H9 (cell line): ENCODE measurements at regions not wholly inside any gene's neighbourhood (a gene's known extent, or its start where the extent isn't known, plus 50 kb on each side); places are given as distances from the start of the nearest gene placed in this dataset.

ENCODE experiments used
- DNase-seq: peaks from one replicate; pipeline ENCODE4 v3.0.0-alpha.2; 2017
- H2AFZ ChIP-seq: one replicate; pipeline ENCODE4 v1.6.1; 2013; ENCODE audit warnings: mild to moderate bottlenecking, low read length, control low read depth, moderate library complexity
- H2AK5ac ChIP-seq: 2 replicates; pipeline ENCODE4 v1.6.1; 2013; ENCODE audit warnings: low read length, control low read depth, mixed read lengths; ENCODE audit not compliant: insufficient read length
- H2BK120ac ChIP-seq: one replicate; pipeline ENCODE4 v1.6.1; 2013; ENCODE audit warnings: low read depth, mild to moderate bottlenecking, low read length, control low read depth, inconsistent platforms; ENCODE audit not compliant: poor library complexity, severe bottlenecking
- H2BK12ac ChIP-seq: 2 replicates; pipeline ENCODE4 v1.6.1; 2013; ENCODE audit warnings: low read length, control low read depth, mixed read lengths, low read depth; ENCODE audit not compliant: insufficient read length
- H2BK15ac ChIP-seq: 2 replicates; pipeline ENCODE4 v1.6.1; 2013; ENCODE audit warnings: low read depth, low read length, control low read depth
- H2BK20ac ChIP-seq: one replicate; pipeline ENCODE4 v1.6.1; 2013; ENCODE audit warnings: low read depth, mild to moderate bottlenecking, low read length, control low read depth, inconsistent platforms; ENCODE audit not compliant: poor library complexity, severe bottlenecking
- H2BK5ac ChIP-seq: 2 replicates; pipeline ENCODE4 v1.6.1; 2013; ENCODE audit warnings: low read length, control low read depth, mixed read lengths; ENCODE audit not compliant: insufficient read length
- H3K14ac ChIP-seq: 2 replicates; pipeline ENCODE4 v1.6.1; 2013; ENCODE audit warnings: low read length, control low read depth; ENCODE audit not compliant: insufficient read depth
- H3K18ac ChIP-seq: 2 replicates; pipeline ENCODE4 v1.6.1; 2013; ENCODE audit warnings: low read depth, mild to moderate bottlenecking, mixed read lengths, low read length, control low read depth; ENCODE audit not compliant: insufficient read length
- H3K23ac ChIP-seq: 2 replicates; pipeline ENCODE4 v1.6.1; 2013; ENCODE audit warnings: low read length, control low read depth, mixed read lengths, low read depth; ENCODE audit not compliant: insufficient read length
- H3K23me2 ChIP-seq: 2 replicates; pipeline ENCODE4 v1.6.1; 2013; ENCODE audit warnings: low read depth, mild to moderate bottlenecking, mixed read lengths, low read length, control low read depth; ENCODE audit not compliant: insufficient read length, poor library complexity, severe bottlenecking
- H3K27ac ChIP-seq: 2 replicates; pipeline ENCODE4 v1.5.1; 2013; ENCODE audit warnings: low read length, control low read depth, mixed read lengths, low read depth; ENCODE audit not compliant: insufficient read length
- H3K27me3 ChIP-seq: 2 replicates; pipeline ENCODE4 v1.6.1; 2013; ENCODE audit warnings: low read length, control low read depth, inconsistent platforms; ENCODE audit not compliant: insufficient read depth
- H3K4ac ChIP-seq: 2 replicates; pipeline ENCODE4 v1.6.1; 2013; ENCODE audit warnings: low read depth, mild to moderate bottlenecking, control low read depth, inconsistent platforms, low read length, moderate library complexity
- H3K4me1 ChIP-seq: 2 replicates; pipeline ENCODE4 v1.6.1; 2013; ENCODE audit warnings: low read length, control low read depth, inconsistent platforms; ENCODE audit not compliant: insufficient read depth
- H3K4me2 ChIP-seq: 2 replicates; pipeline ENCODE4 v1.6.1; 2013; ENCODE audit warnings: low read length, control low read depth, mixed read lengths; ENCODE audit not compliant: insufficient read length, insufficient read depth
- H3K56ac ChIP-seq: 2 replicates; pipeline ENCODE4 v1.6.1; 2013; ENCODE audit warnings: low read depth, mild to moderate bottlenecking, mixed read lengths, low read length, control low read depth; ENCODE audit not compliant: insufficient read length
- H3K79me1 ChIP-seq: 2 replicates; pipeline ENCODE4 v1.6.1; 2013; ENCODE audit warnings: low read depth, mild to moderate bottlenecking, moderate library complexity, low read length, control low read depth, inconsistent platforms; ENCODE audit not compliant: insufficient read depth, poor library complexity, severe bottlenecking
- H3K79me2 ChIP-seq: 2 replicates; pipeline ENCODE4 v1.6.1; 2013; ENCODE audit warnings: low read length, control low read depth, inconsistent platforms; ENCODE audit not compliant: insufficient read depth
- H3K9ac ChIP-seq: 2 replicates; pipeline ENCODE4 v1.6.1; 2013; ENCODE audit warnings: low read length, control low read depth, mixed read lengths; ENCODE audit not compliant: insufficient read length; ENCODE audit errors: extremely low read depth
- H3K9me3 ChIP-seq: one replicate; pipeline ENCODE4 v1.6.1; 2013; ENCODE audit warnings: low read depth, low read length, inconsistent platforms; ENCODE audit not compliant: control insufficient read depth
- H3T11ph ChIP-seq: one replicate; pipeline ENCODE4 v1.6.1; 2013; ENCODE audit warnings: mild to moderate bottlenecking, low read length, control low read depth, inconsistent platforms
- H4K20me1 ChIP-seq: one replicate; pipeline ENCODE4 v1.6.1; 2013; ENCODE audit not compliant: control insufficient read depth, insufficient read length, insufficient read depth
- H4K5ac ChIP-seq: 2 replicates; pipeline ENCODE4 v1.6.1; 2013; ENCODE audit warnings: low read depth, mild to moderate bottlenecking, mixed read lengths, low read length, control low read depth; ENCODE audit not compliant: insufficient read length
- H4K8ac ChIP-seq: replicated peaks from 2 replicates; pipeline ENCODE4 v1.6.1; 2013; ENCODE audit warnings: low read length, control low read depth, mixed read lengths, low read depth; ENCODE audit not compliant: insufficient read length
- H4K91ac ChIP-seq: 2 replicates; pipeline ENCODE4 v1.6.1; 2013; ENCODE audit warnings: low read depth, mild to moderate bottlenecking, moderate library complexity, mixed read lengths, low read length, control low read depth; ENCODE audit not compliant: insufficient read length
- H3K27ac Mint-ChIP-seq, 3 experiments: 2 replicates in 2 of 3; 3 replicates in 1 of 3; pipeline ENCODE4 v1.8.0; 2020 to 2021; ENCODE audit warnings: mixed read lengths in 3 of 3, mild to moderate bottlenecking in 1 of 3, moderate library complexity in 1 of 3
- H3K27me3 Mint-ChIP-seq: 2 replicates; pipeline ENCODE4 v1.8.0; 2021; ENCODE audit warnings: low read depth, mild to moderate bottlenecking, moderate library complexity, mixed read lengths
- H3K36me3 Mint-ChIP-seq, 3 experiments: 2 replicates in 2 of 3; 3 replicates in 1 of 3; pipeline ENCODE4 v1.8.0; 2020 to 2021; ENCODE audit warnings: low read depth in 3 of 3, mixed read lengths in 3 of 3; ENCODE audit not compliant: insufficient read depth in 1 of 3
- H3K4me1 Mint-ChIP-seq, 2 experiments: 2 replicates each; pipeline ENCODE4 v1.8.0; 2020; ENCODE audit warnings: mixed read lengths in 2 of 2
- H3K4me3 Mint-ChIP-seq, 2 experiments: 2 replicates in 1 of 2; 3 replicates in 1 of 2; pipeline ENCODE4 v1.8.0; 2020 to 2021; ENCODE audit warnings: mild to moderate bottlenecking in 2 of 2, mixed read lengths in 2 of 2, moderate library complexity in 1 of 2
- H3K9me3 Mint-ChIP-seq, 2 experiments: 2 replicates in 1 of 2; 3 replicates in 1 of 2; pipeline ENCODE4 v1.8.0; 2020; ENCODE audit warnings: mild to moderate bottlenecking in 2 of 2, mixed read lengths in 2 of 2, moderate library complexity in 1 of 2
- CTCF ChIP-seq: fragments of 200-600 bp; sonication (generic); conservative IDR thresholded peaks from 3 replicates; pipeline ENCODE4 v1.8.0; 2021; ENCODE audit warnings: antibody characterized with exemption, mild to moderate bottlenecking
- WGBS: extraction: QIAGEN DNeasy Blood & Tissue Kit; methylation state at CpG from one replicate; pipeline ENCODE4 v1.1.7; 2013; ENCODE audit warnings: missing lambda C conversion rate, low lambda C conversion rate, mixed read lengths; ENCODE audit not compliant: insufficient read length; ENCODE audit errors: extremely low coverage; 5-methylcytosine and 5-hydroxymethylcytosine counted together

- Histone ChIP-seq H3K79me1 (no peaks in the 10 kb centered on the region), H3K27ac (no peak overlapping the region), H3K9me3 (no peaks in the 10 kb centered on the region), H2BK20ac (no peak overlapping the region), H3K23me2 (no peaks in the 10 kb centered on the region), H3K4ac (no peak overlapping the region), H4K8ac (no peak overlapping the region), H4K5ac (no peak overlapping the region), H3K4me1 (no peaks in the 10 kb centered on the region), H3K18ac (no peak overlapping the region), H4K20me1 (no peaks in the 10 kb centered on the region), H3K4me2 (no peak overlapping the region), H2BK5ac (no peak overlapping the region), H2BK12ac (no peak overlapping the region), H2BK120ac (no peak overlapping the region), H3K56ac (no peak overlapping the region), H2AFZ (no peak overlapping the region), H2AK5ac (no peak overlapping the region), H2BK15ac (no peak overlapping the region), H3K9ac (no peak overlapping the region), H3K23ac (no peak overlapping the region), H3K27me3 (no peaks in the 10 kb centered on the region), H3T11ph (no peak overlapping the region), H4K91ac (no peak overlapping the region), H3K79me2 (no peaks in the 10 kb centered on the region), H3K14ac (no peak overlapping the region)
- no peaks in the 10 kb centered on the region; a peak in 1 of 7 replicates for H3K36me3 Mint-ChIP-seq
- H3K4me1 Mint-ChIP-seq, result peaks cover 2 to 4% of the 10 kb centered on the region in 2 experiments; a peak in 3 of 4 replicates
- WGBS, result no CpG with 5 or more reads among the region's 4 CpGs
- H3K27me3 Mint-ChIP-seq, result peaks cover 4% of the 10 kb centered on the region
- no peak overlapping the region for H3K27ac Mint-ChIP-seq
- no peak for TF ChIP-seq CTCF
- peaks cover 0 to 2% of the 10 kb centered on the region in 2 experiments; a peak in 1 of 5 replicates for H3K9me3 Mint-ChIP-seq
- DNase-seq, result no peak
- no peak overlapping the region for H3K4me3 Mint-ChIP-seq
Measured at GRCh38 chr2:118689874-118690273, 157.6 kb downstream of the EN1 start.
